ENCODE measurements at regions not wholly inside any gene's neighbourhood (a gene's known extent, or its start where the extent isn't known, plus 50 kb on each side); places are given as distances from the start of the nearest gene placed in this dataset.

- H3K27ac ChIP-seq, result no peak overlapping the region
- no peaks in the 10 kb centered on the region for H3K36me3 ChIP-seq
- no peak for DNase-seq
- no peak for TF ChIP-seq CTCF (IDR thresholded peaks at IDR 0.05; ENCODE audit: low read depth, low read length)
- H3K4me3 ChIP-seq (ENCODE audit: low read depth, low read length), result no peak overlapping the region
- no peaks in the 10 kb centered on the region for H3K9me3 ChIP-seq (ENCODE audit: severe bottlenecking)
- H3K27me3 ChIP-seq (ENCODE audit: insufficient read depth, low read depth, severe bottlenecking), result no peaks in the 10 kb centered on the region
These were observed 182.5 kb downstream of the ZC3H11B start for GRCh38 chr1:219430419-219430818.

GRCh38 chr1:219428651-219429050 lies 184.3 kb downstream of the ZC3H11B start:
- no peaks in the 10 kb centered on the region for H3K9me3 ChIP-seq (ENCODE audit: severe bottlenecking)
- no peaks in the 10 kb centered on the region for H3K36me3 ChIP-seq
- no peak overlapping the region for H3K27ac ChIP-seq
- no peak for DNase-seq
- no peak overlapping the region for H3K4me3 ChIP-seq (ENCODE audit: low read depth, low read length)
- no peaks in the 10 kb centered on the region for H3K27me3 ChIP-seq (ENCODE audit: insufficient read depth, low read depth, severe bottlenecking)
- no peak for TF ChIP-seq CTCF (IDR thresholded peaks at IDR 0.05; ENCODE audit: low read depth, low read length)

- no peak for DNase-seq
- Histone ChIP-seq H3K4me3 (ENCODE audit: low read depth, low read length) (no peak overlapping the region), H3K27me3 (ENCODE audit: insufficient read depth, low read depth, severe bottlenecking) (no peaks in the 10 kb centered on the region), H3K36me3 (no peaks in the 10 kb centered on the region), H3K27ac (no peak overlapping the region), H3K9me3 (ENCODE audit: severe bottlenecking) (no peaks in the 10 kb centered on the region)
- no peak for TF ChIP-seq CTCF (IDR thresholded peaks at IDR 0.05; ENCODE audit: low read depth, low read length)
These were observed 184.9 kb downstream of the ZC3H11B start for GRCh38 chr1:219427989-219428388.

- no peak for TF ChIP-seq CTCF (IDR thresholded peaks at IDR 0.05; ENCODE audit: low read depth, low read length)
- Histone ChIP-seq H3K9me3 (ENCODE audit: severe bottlenecking) (no peaks in the 10 kb centered on the region), H3K4me3 (ENCODE audit: low read depth, low read length) (no peak overlapping the region), H3K36me3 (no peaks in the 10 kb centered on the region), H3K27me3 (ENCODE audit: insufficient read depth, low read depth, severe bottlenecking) (no peaks in the 10 kb centered on the region), H3K27ac (no peak overlapping the region)
- no peak for DNase-seq
These were observed 185.5 kb downstream of the ZC3H11B start for GRCh38 chr1:219427403-219427802.

GRCh38 chr1:219422811-219423598 lies 189.9 kb downstream of the ZC3H11B start:
- H3K27ac ChIP-seq, result no peak overlapping the region
- H3K9me3 ChIP-seq (ENCODE audit: severe bottlenecking), result no peaks in the 10 kb centered on the region
- H3K36me3 ChIP-seq, result no peaks in the 10 kb centered on the region
- no peaks in the 10 kb centered on the region for H3K27me3 ChIP-seq (ENCODE audit: insufficient read depth, low read depth, severe bottlenecking)
- no peak for TF ChIP-seq CTCF (IDR thresholded peaks at IDR 0.05; ENCODE audit: low read depth, low read length)
- DNase-seq, result no peak
- H3K4me3 ChIP-seq (ENCODE audit: low read depth, low read length), result no peak overlapping the region

- Histone ChIP-seq H3K27ac (no peak overlapping the region), H3K9me3 (ENCODE audit: severe bottlenecking) (no peaks in the 10 kb centered on the region), H3K27me3 (ENCODE audit: insufficient read depth, low read depth, severe bottlenecking) (no peaks in the 10 kb centered on the region), H3K4me3 (ENCODE audit: low read depth, low read length) (no peak overlapping the region), H3K36me3 (no peaks in the 10 kb centered on the region)
- TF ChIP-seq CTCF (IDR thresholded peaks at IDR 0.05; ENCODE audit: low read depth, low read length), result no peak
- DNase-seq, result no peak
These were observed 192.0 kb downstream of the ZC3H11B start for GRCh38 chr1:219420913-219421312.

Measured in WERI-Rb-1 (cell line).